K562 (cell line): ENCODE measurements at regions not wholly inside any gene's neighbourhood (a gene's known extent, or its start where the extent isn't known, plus 50 kb on each side); places are given as distances from the start of the nearest gene placed in this dataset.

Experiments used
- CTCF ChIP-seq, 3 experiments: IDR thresholded peaks in 2 of 3; conservative IDR thresholded peaks in 1 of 3; 2 replicates each; pipeline ENCODE4 v1.5.1; 2011 to 2012; ENCODE audit warnings: low read length in 3 of 3, mild to moderate bottlenecking in 3 of 3, control low read depth in 2 of 3, improper control_type of control experiment in 1 of 3, inconsistent platforms in 1 of 3, low read depth in 1 of 3, mixed read lengths in 1 of 3, moderate library complexity in 1 of 3; ENCODE audit not compliant: insufficient read depth in 2 of 3
- TAF1 ChIP-seq: IDR thresholded peaks from 2 replicates; pipeline ENCODE4 v1.6.1; 2011; ENCODE audit warnings: mild to moderate bottlenecking, low read length, moderate library complexity; ENCODE audit not compliant: insufficient read depth, control insufficient read depth, severe bottlenecking; ENCODE audit errors: extremely low read depth
- ZNF274 ChIP-seq: IDR thresholded peaks from 2 replicates; pipeline ENCODE4 v1.6.1; 2011; ENCODE audit warnings: low read depth, mild to moderate bottlenecking, low read length, moderate library complexity, borderline replicate concordance

DNA sequence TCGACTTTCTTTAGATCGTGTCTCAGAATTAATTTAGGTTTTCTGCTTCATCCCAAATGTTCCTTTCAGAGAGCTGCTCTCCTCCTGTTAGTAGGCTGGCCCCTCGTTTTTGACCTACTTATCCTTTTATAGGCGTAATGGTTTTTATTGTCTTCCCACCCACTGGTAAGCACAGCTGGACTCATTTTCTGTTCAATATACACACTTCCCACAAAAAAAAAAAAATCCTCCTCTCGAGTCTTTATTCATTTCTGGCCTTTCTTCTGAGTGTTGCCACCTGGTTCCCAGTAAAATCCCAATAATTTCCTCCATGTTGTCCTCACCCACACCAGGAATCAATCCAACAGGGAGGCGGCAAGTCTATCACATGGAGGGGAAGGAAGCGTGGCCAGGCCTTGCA is 970.2 kb upstream of the CELF2 start:
- TF ChIP-seq CTCF (IDR thresholded peaks at IDR 0.05 in 2 of 3, conservative IDR thresholded peaks at IDR 0.05 in 1 of 3; ENCODE audit: insufficient read depth in 2 of 3, low read depth in 1 of 3, low read length in 3 of 3) (no peak), TAF1 (no peak), ZNF274 (no peak)
